HepG2 (cell line): ENCODE measurements at regions not wholly inside any gene's neighbourhood (a gene's known extent, or its start where the extent isn't known, plus 50 kb on each side); places are given as distances from the start of the nearest gene placed in this dataset.

Experiments
- ATAC-seq: fragments of 200-7000 bp; cut with Tn5 transposase; 3 replicates; pipeline ENCODE4 v1.9.1; 2020; ENCODE audit warnings: mild to moderate bottlenecking, moderate library complexity
- BruUV-seq: library from RNA; stranded (reverse); fragments of 400-500 nt; replicated peaks from 2 replicates; lab custom pipeline; 2021; lab: Mats Ljungman, UMichigan
- CTCF ChIA-PET: fragments of 300-600 bp; formaldehyde crosslinking; extraction: SDS; loops from one replicate; lab custom pipeline; 2021; ENCODE audit warnings: low total read pairs, inconsistent platforms, low intra/inter-chr PET ratio; lab: Yijun Ruan, JAX
- POLR2A ChIA-PET: fragments of 350-600 bp; sonication (Branson Sonifier 250); formaldehyde crosslinking; loops from one replicate; lab custom pipeline; 2020; ENCODE audit warnings: antibody characterized with exemption, inconsistent platforms; lab: Yijun Ruan, JAX
- DNase-seq: peaks from one replicate; pipeline ENCODE4 v3.0.0-alpha.2; 2015; ENCODE audit warnings: low spot score
- FAIRE-seq: peaks from 3 replicates; lab custom pipeline; 2011; peaks lifted over from hg19 to GRCh38; lab: Jason Lieb, UNC
- H2AFZ ChIP-seq: one replicate; pipeline ENCODE4 v1.6.1; 2011; ENCODE audit warnings: low read length, inconsistent platforms
- H3K27ac ChIP-seq: fragments of 300-600 bp; 3 replicates; pipeline ENCODE4 v1.8.0; 2011; ENCODE audit warnings: mixed run types, mild to moderate bottlenecking, mixed read lengths, low read length, inconsistent platforms; ENCODE audit not compliant: insufficient read depth; ENCODE audit errors: extremely low read length
- H3K27me3 ChIP-seq, 2 experiments: fragments of 200-600 bp in 1 of 2; 2 replicates in 1 of 2; 3 replicates in 1 of 2; pipeline versions ENCODE4 v1.6.0 to v1.8.0; 2011; ENCODE audit warnings: low read length in 2 of 2, mild to moderate bottlenecking in 2 of 2, moderate library complexity in 2 of 2, inconsistent platforms in 1 of 2; ENCODE audit not compliant: insufficient read depth in 2 of 2, control insufficient read depth in 1 of 2
- H3K36me3 ChIP-seq, 2 experiments: fragments of 200-600 bp in 1 of 2; replicated peaks in 1 of 2; 2 replicates in 1 of 2; 3 replicates in 1 of 2; pipeline versions ENCODE4 v1.5.1 to v1.8.0; 2011; ENCODE audit warnings: low read length in 2 of 2, inconsistent platforms in 1 of 2; ENCODE audit not compliant: insufficient read depth in 2 of 2, control insufficient read depth in 1 of 2
- H3K4me1 ChIP-seq: 2 replicates; pipeline ENCODE4 v1.5.1; 2012; ENCODE audit warnings: low read length, inconsistent platforms; ENCODE audit not compliant: insufficient read depth
- H3K4me2 ChIP-seq: 2 replicates; pipeline ENCODE4 v1.6.0; 2011; ENCODE audit warnings: low read depth, low read length, inconsistent platforms
- H3K4me3 ChIP-seq, 3 experiments: fragments of 200-600 bp in 1 of 3; sonication (generic), shearing (Covaris generic) in 1 of 3; replicated peaks in 1 of 3; 2 replicates each; pipeline ENCODE4 v1.5.1; 2011 to 2016; ENCODE audit warnings: low read length in 3 of 3, inconsistent platforms in 2 of 3, low read depth in 2 of 3, mild to moderate bottlenecking in 2 of 3, control low read depth in 1 of 3, mixed read lengths in 1 of 3; ENCODE audit not compliant: insufficient read depth in 1 of 3
- H3K79me2 ChIP-seq: one replicate; pipeline ENCODE4 v1.6.1; 2011; ENCODE audit warnings: low read length, inconsistent platforms; ENCODE audit not compliant: insufficient read depth
- H3K9ac ChIP-seq: 2 replicates; pipeline ENCODE4 v1.6.0; 2011; ENCODE audit warnings: mild to moderate bottlenecking, low read depth, low read length, inconsistent platforms; ENCODE audit not compliant: insufficient read depth
- H3K9me3 ChIP-seq: 2 replicates; pipeline ENCODE4 v1.5.1; 2012; ENCODE audit warnings: mild to moderate bottlenecking, low read length
- H4K20me1 ChIP-seq: 2 replicates; pipeline ENCODE4 v1.6.0; 2011; ENCODE audit warnings: inconsistent platforms, mild to moderate bottlenecking, low read length, moderate library complexity; ENCODE audit not compliant: insufficient read depth
- CERS6 ChIP-seq: sonication (generic); formaldehyde crosslinking; IDR thresholded peaks from 2 replicates; pipeline ENCODE4 v1.5.0; 2020; ENCODE audit warnings: missing genetic modification reagents
- GFI1 ChIP-seq: sonication (generic); formaldehyde crosslinking; IDR thresholded peaks from 2 replicates; pipeline ENCODE4 v1.5.0; 2020; ENCODE audit warnings: missing genetic modification reagents, mild to moderate bottlenecking, borderline replicate concordance
- NFE2 ChIP-seq: sonication (generic); formaldehyde crosslinking; IDR thresholded peaks from 2 replicates; pipeline ENCODE4 v1.4.0; 2020; ENCODE audit warnings: missing genetic modification reagents
- NR3C1 ChIP-seq: sonication (generic); formaldehyde crosslinking; IDR thresholded peaks from 2 replicates; pipeline ENCODE4 v1.4.0; 2020; ENCODE audit warnings: missing genetic modification reagents
- RFXANK ChIP-seq: IDR thresholded peaks from 2 replicates; pipeline ENCODE4 v1.6.1; 2016
- RXRA ChIP-seq: sonication (generic); formaldehyde crosslinking; IDR thresholded peaks from 2 replicates; pipeline ENCODE4 v1.5.1; 2020; ENCODE audit warnings: missing genetic modification reagents
- ZGPAT ChIP-seq: IDR thresholded peaks from 2 replicates; pipeline ENCODE4 v1.6.1; 2016; ENCODE audit warnings: mild to moderate bottlenecking
- ZNF121 ChIP-seq: sonication (generic); formaldehyde crosslinking; IDR thresholded peaks from 2 replicates; pipeline ENCODE4 v1.5.0; 2020; ENCODE audit warnings: mild to moderate bottlenecking, missing genetic modification reagents
- ZNF3 ChIP-seq: IDR thresholded peaks from 2 replicates; pipeline ENCODE4 v1.7.0; 2017; ENCODE audit warnings: inconsistent platforms
- ZNF451 ChIP-seq: sonication (generic); formaldehyde crosslinking; IDR thresholded peaks from 2 replicates; pipeline ENCODE4 v1.5.0; 2020; ENCODE audit warnings: mild to moderate bottlenecking, missing genetic modification reagents
- ZNF615 ChIP-seq: sonication (generic); formaldehyde crosslinking; IDR thresholded peaks from 2 replicates; pipeline ENCODE4 v1.5.0; 2020; ENCODE audit warnings: mild to moderate bottlenecking, missing genetic modification reagents, borderline replicate concordance
- WGBS: methylation state at CpG from one replicate; pipeline ENCODE4 v1.1.6; 2017; ENCODE audit warnings: low lambda C conversion rate; 5-methylcytosine and 5-hydroxymethylcytosine counted together
- in situ Hi-C: cut with HindIII; loops from 2 replicates; pipeline ENCODE4 v1.10.0; 2017; ENCODE audit warnings: low pct_unique_long_range_greater_than_20kb; ENCODE audit not compliant: extremely low pct_ligation_motif_present
- intact Hi-C: fragments of 100-400 bp; cut with micrococcal nuclease; formaldehyde crosslinking; loops from one replicate; pipeline ENCODE4 v1.10.0; 2022; ENCODE audit not compliant: unreplicated experiment
- TF ChIP-seq, protein P1 (sequence below): sonication (generic); formaldehyde crosslinking; IDR thresholded peaks from 2 replicates; pipeline ENCODE4 v1.5.1; 2020; ENCODE audit warnings: missing genetic modification reagents, mild to moderate bottlenecking, borderline replicate concordance

GRCh38 chr14:85409481-85410210 is 120.3 kb upstream of the FLRT2 start:
- Histone ChIP-seq H3K27me3 (no peaks in the 10 kb centered on the region), H3K9me3 (peaks cover 72% of the 10 kb centered on the region), H3K79me2 (no peaks in the 10 kb centered on the region), H4K20me1 (no peaks in the 10 kb centered on the region), H3K4me1 (no peaks in the 10 kb centered on the region), H3K36me3 (no peaks in the 10 kb centered on the region), H2AFZ (no peak overlapping the region), H3K9ac (no peak overlapping the region), H3K4me3 (no peak overlapping the region), H3K4me2 (no peak overlapping the region), H3K27ac (no peak overlapping the region)
- BruUV-seq = no TSS peak
- no peak for FAIRE-seq
- DNase-seq = no peak
- WGBS = 0% methylated on average over 3 of the region's 3 CpGs
- in situ Hi-C loops (loop anchor here (10.0 kb wide), 1 partner anchor 115 kb away; no protein-coding TSS in a partner anchor), intact Hi-C loops (no loop called here)
- TF ChIP-seq RFXANK (CRISPR knock-in tag) (no peak), ZNF451 (no peak), ZNF615 (CRISPR knock-in tag) (no peak), NR3C1 (CRISPR knock-in tag) (no peak), RXRA (CRISPR knock-in tag) (no peak), ZGPAT (CRISPR knock-in tag) (no peak), ZNF121 (CRISPR knock-in tag) (no peak), CERS6 (no peak), GFI1 (CRISPR knock-in tag) (no peak), NFE2 (no peak), ZNF3 (no peak)
- TF ChIP-seq, protein P1, sequence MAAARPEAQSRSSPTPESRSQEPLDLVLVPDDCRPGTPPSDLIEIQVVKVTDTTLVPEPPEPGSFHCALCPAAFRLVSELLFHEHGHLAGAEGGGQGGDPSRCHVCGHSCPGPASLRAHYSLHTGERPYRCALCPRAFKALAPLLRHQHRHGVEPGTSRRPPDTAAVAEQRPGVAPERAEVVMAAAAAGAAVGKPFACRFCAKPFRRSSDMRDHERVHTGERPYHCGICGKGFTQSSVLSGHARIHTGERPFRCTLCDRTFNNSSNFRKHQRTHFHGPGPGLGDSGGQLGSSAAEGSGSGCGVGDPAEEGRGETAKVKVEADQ (CRISPR knock-in tag) = no peak
- ChIA-PET CTCF (no interaction called here), POLR2A (no interaction called here)
- no peak for ATAC-seq
